Mucosa of gallbladder (tissue), 1 donor: ENCODE measurements at regions not wholly inside any gene's neighbourhood (a gene's known extent, or its start where the extent isn't known, plus 50 kb on each side); places are given as distances from the start of the nearest gene placed in this dataset.

ENCODE experiments used
- DNase-seq: peaks from one replicate; pipeline ENCODE4 v3.0.0-alpha.2; 2020; ENCODE audit warnings: low spot score
- donor health status: DM: no; HTN: no; CAD: no.

GRCh38 chr1:38117444-38117887 lies 70.9 kb upstream of the POU3F1 start:
- no peak for DNase-seq

GRCh38 chr1:38115682-38116202 lies 69.1 kb upstream of the POU3F1 start:
- no peak for DNase-seq

DNA sequence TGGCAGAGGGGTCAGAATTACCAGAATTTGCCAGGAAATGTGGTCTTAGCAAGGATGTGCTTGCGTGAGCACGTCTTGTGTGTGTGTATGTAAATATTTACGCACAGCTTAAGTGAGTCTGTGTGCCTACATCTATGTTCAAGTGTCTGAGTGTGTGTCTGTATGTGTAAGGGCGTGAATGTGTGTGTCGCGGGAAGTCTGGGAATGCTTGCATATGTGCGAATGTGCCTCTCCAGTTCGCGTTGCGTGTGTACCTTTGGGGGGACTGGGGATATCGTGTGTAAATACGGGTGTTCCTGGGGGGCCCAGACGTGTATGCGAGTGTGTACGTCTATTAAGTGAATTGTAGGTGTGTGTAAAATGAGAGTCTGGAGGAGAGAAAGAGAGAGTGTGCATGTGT lies 68.6 kb upstream of the POU3F1 start:
- DNase-seq, result no peak

DNA sequence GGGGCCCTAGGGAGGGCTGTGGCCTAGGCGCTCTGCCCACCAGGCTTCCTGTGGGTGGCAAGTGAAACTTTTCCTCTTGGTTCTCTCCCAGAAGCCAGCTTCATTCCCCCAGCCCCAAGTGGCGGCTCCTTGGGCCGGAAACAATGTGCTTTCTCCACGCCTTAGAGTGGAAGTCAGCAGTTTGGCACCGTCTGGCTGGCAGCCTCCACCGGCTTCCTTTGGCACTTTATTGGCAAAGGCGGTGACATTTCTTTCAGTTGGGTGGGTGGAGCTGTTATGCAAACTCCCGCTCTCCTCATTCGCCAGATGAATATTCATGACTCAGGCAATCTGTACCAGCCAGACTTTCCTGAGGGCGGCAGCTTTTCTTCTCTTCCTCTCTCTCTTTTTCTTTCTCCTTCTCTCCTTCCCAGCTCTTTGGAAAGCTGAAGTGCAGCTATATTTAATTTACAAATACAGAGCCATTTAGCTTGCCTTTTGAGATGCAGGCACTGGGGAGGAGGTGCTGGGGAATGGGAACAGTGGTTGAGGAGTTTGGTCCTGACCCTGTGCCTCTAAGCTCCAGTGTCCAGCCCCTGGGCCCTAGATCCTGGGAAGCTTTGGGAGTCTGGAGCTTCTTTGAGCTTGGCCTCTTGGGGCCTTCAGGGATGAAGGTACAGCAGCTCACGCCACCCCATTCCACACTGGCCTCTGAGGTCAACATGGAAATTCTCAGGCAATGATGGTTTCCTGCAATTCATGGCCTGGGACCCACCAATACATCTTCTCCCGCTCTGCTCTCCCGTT lies 67.8 kb upstream of the POU3F1 start:
- DNase-seq, result no peak

GRCh38 chr1:38113159-38113666 lies 66.6 kb upstream of the POU3F1 start:
- DNase-seq, result no peak

DNA sequence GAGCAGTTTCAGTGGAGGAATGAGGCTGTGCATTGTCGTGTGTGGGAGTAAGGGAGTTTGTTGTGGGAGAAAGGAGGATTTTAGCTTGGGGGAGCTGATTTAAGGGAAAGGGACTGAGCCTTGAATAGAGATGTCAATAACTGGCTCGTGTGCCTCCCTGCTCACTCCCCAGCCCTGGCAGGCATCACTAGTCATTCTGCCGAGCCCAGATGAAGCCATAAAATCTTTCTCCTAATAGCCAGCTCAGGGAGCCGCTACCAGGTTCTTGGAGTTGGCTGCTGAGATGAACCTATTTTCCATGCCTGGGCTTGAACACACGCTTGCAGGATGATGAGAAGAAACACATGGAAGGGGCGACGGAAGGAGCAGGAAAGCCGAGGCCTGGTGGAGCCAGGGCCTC lies 65.0 kb upstream of the POU3F1 start:
- no peak for DNase-seq

GRCh38 chr1:38105267-38105666 lies 58.7 kb upstream of the POU3F1 start:
- DNase-seq, result no peak

DNA sequence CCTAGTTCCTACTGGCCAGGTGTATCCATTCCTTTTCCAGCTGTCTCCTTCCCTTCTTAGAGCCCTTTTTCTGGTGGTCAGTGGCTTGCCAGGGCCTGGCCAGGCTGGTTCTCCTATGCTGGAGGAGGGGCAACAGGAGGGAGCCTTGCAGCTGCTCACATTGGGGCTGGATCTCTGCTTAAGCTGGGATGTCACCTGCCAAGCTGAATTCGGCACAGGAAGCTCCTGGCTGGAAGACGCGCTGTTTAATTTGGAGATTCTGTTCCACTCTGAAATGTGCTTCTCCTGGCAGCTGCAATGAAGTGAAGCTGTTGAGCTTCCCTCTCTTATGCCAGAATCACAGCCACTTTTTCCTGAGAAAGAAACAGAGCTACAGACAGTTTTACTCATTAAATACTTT lies 56.0 kb upstream of the POU3F1 start:
- DNase-seq, result no peak

- DNase-seq, result no peak
These were observed 54.6 kb upstream of the POU3F1 start for GRCh38 chr1:38101037-38101785.

GRCh38 chr1:38098101-38098847 lies 51.7 kb upstream of the POU3F1 start:
- DNase-seq, result no peak

- no peak for DNase-seq
These were observed 50.8 kb upstream of the POU3F1 start for GRCh38 chr1:38097284-38097898.
